WERI-Rb-1 (cell line): ENCODE measurements at regions not wholly inside any gene's neighbourhood (a gene's known extent, or its start where the extent isn't known, plus 50 kb on each side); places are given as distances from the start of the nearest gene placed in this dataset.

Experiments used
- DNase-seq: peaks from one replicate; pipeline ENCODE4 v3.0.0-alpha.2; 2020
- H3K27ac ChIP-seq: fragments of 250-450 bp; sonication (Bioruptor Pico); 2 replicates; pipeline ENCODE4 v1.5.1; 2020; ENCODE audit warnings: mild to moderate bottlenecking, moderate library complexity
- H3K27me3 ChIP-seq: fragments of 250-450 bp; sonication (Bioruptor Pico); 2 replicates; pipeline ENCODE4 v1.5.1; 2021; ENCODE audit warnings: mild to moderate bottlenecking, low read depth, moderate library complexity; ENCODE audit not compliant: insufficient read depth, severe bottlenecking
- H3K36me3 ChIP-seq: fragments of 250-450 bp; sonication (Bioruptor Pico); 2 replicates; pipeline ENCODE4 v1.5.1; 2020; ENCODE audit warnings: mild to moderate bottlenecking, moderate library complexity
- H3K4me3 ChIP-seq: 2 replicates; pipeline ENCODE4 v1.5.1; 2011; ENCODE audit warnings: low read depth, mild to moderate bottlenecking, control low read depth, low read length
- H3K9me3 ChIP-seq: fragments of 250-450 bp; sonication (Bioruptor Pico); 2 replicates; pipeline ENCODE4 v1.5.1; 2021; ENCODE audit warnings: mild to moderate bottlenecking, moderate library complexity; ENCODE audit not compliant: severe bottlenecking
- CTCF ChIP-seq: IDR thresholded peaks from 2 replicates; pipeline ENCODE4 v1.5.1; 2011; ENCODE audit warnings: low read depth, mild to moderate bottlenecking, control low read depth, inconsistent platforms, low read length

- Histone ChIP-seq H3K27me3 (no peaks in the 10 kb centered on the region), H3K36me3 (no peaks in the 10 kb centered on the region), H3K4me3 (no peak overlapping the region), H3K9me3 (no peaks in the 10 kb centered on the region), H3K27ac (no peak overlapping the region)
- TF ChIP-seq CTCF = no peak
- no peak for DNase-seq
These were observed 56.0 kb downstream of the PLK2 start for GRCh38 chr5:58403822-58404433.

GRCh38 chr5:58401701-58402100 is 58.2 kb downstream of the PLK2 start:
- DNase-seq = no peak
- Histone ChIP-seq H3K27ac (no peak overlapping the region), H3K4me3 (no peak overlapping the region), H3K36me3 (no peaks in the 10 kb centered on the region), H3K9me3 (no peaks in the 10 kb centered on the region), H3K27me3 (no peaks in the 10 kb centered on the region)
- TF ChIP-seq CTCF = no peak

GRCh38 chr5:58400737-58401136 is 59.1 kb downstream of the PLK2 start:
- DNase-seq = no peak
- Histone ChIP-seq H3K9me3 (no peaks in the 10 kb centered on the region), H3K27ac (no peak overlapping the region), H3K4me3 (no peak overlapping the region), H3K27me3 (no peaks in the 10 kb centered on the region), H3K36me3 (no peaks in the 10 kb centered on the region)
- no peak for TF ChIP-seq CTCF

GRCh38 chr5:58399951-58400350 is 59.9 kb downstream of the PLK2 start:
- TF ChIP-seq CTCF = no peak
- H3K27me3 ChIP-seq = no peaks in the 10 kb centered on the region

GRCh38 chr5:58394339-58394738 is 65.5 kb downstream of the PLK2 start:
- Histone ChIP-seq H3K27ac (no peak overlapping the region), H3K4me3 (no peak overlapping the region), H3K9me3 (no peaks in the 10 kb centered on the region), H3K27me3 (no peaks in the 10 kb centered on the region), H3K36me3 (no peaks in the 10 kb centered on the region)
- no peak for TF ChIP-seq CTCF
- no peak for DNase-seq

More at GRCh38 chr5:58399951-58400350, 59.9 kb downstream of the PLK2 start:
- Histone ChIP-seq H3K9me3 (no peaks in the 10 kb centered on the region), H3K4me3 (no peak overlapping the region), H3K27ac (no peak overlapping the region), H3K36me3 (no peaks in the 10 kb centered on the region)
- no peak for DNase-seq

GRCh38 chr5:58393716-58394115 is 66.2 kb downstream of the PLK2 start:
- no peaks in the 10 kb centered on the region for H3K27me3 ChIP-seq
- DNase-seq = no peak
- no peak for TF ChIP-seq CTCF
- no peaks in the 10 kb centered on the region for H3K9me3 ChIP-seq
- H3K27ac ChIP-seq = no peak overlapping the region
- H3K4me3 ChIP-seq = no peak overlapping the region
- H3K36me3 ChIP-seq = no peaks in the 10 kb centered on the region
